ENCODE measurements at regions not wholly inside any gene's neighbourhood (a gene's known extent, or its start where the extent isn't known, plus 50 kb on each side); places are given as distances from the start of the nearest gene placed in this dataset.
A peak's percentile ranks its signal among the peaks of the same experiment; 100 is the strongest.
"Not testable (repeated sequence)": the region's sequence is repeated elsewhere in the genome, so short reads cannot be mapped to it uniquely, and the experiment has no call there.

GRCh38 chr2:222760301-222760897, 88.9 kb downstream of the MOGAT1 start:
- DNase-seq (ENCODE audit: low spot score), result no peak
- intact Hi-C loops (cut with DNase I), result no loop called here

- intact Hi-C loops (cut with DNase I), result no loop called here
- no peak for DNase-seq (ENCODE audit: low spot score)
Observed at GRCh38 chr2:222761888-222762287, 90.4 kb downstream of the MOGAT1 start.

GRCh38 chr2:222762342-222762741, 90.9 kb downstream of the MOGAT1 start:
- no peak for DNase-seq (ENCODE audit: low spot score)
- intact Hi-C loops (cut with DNase I), result no loop called here

- not testable (repeated sequence) for DNase-seq (ENCODE audit: low spot score)
Observed at GRCh38 chr2:222765883-222766282, 94.4 kb downstream of the MOGAT1 start.

GRCh38 chr2:222768019-222768418, 92.8 kb upstream of the ACSL3 start:
- DNase-seq (ENCODE audit: low spot score); intact Hi-C loops (cut with DNase I): not testable (repeated sequence)

More at GRCh38 chr2:222765883-222766282, 94.4 kb downstream of the MOGAT1 start:
- intact Hi-C loops (cut with DNase I), result not testable (repeated sequence)

GRCh38 chr2:222769446-222769845, 91.4 kb upstream of the ACSL3 start:
- intact Hi-C loops (cut with DNase I), result no loop called here
- DNase-seq (ENCODE audit: low spot score), result no peak

GRCh38 chr2:222769941-222770340, 90.9 kb upstream of the ACSL3 start:
- intact Hi-C loops (cut with DNase I), result no loop called here
- no peak for DNase-seq (ENCODE audit: low spot score)

- no peak for DNase-seq (ENCODE audit: low spot score)
- intact Hi-C loops (cut with DNase I), result no loop called here
Observed at GRCh38 chr2:222771832-222772231, 89.0 kb upstream of the ACSL3 start.

GRCh38 chr2:222774941-222775340, 85.9 kb upstream of the ACSL3 start:
- intact Hi-C loops (cut with DNase I), result no loop called here
- DNase-seq (ENCODE audit: low spot score), result no peak

- intact Hi-C loops (cut with DNase I), result no loop called here
- DNase-seq (ENCODE audit: low spot score), result no peak
Observed at GRCh38 chr2:222776792-222777191, 84.0 kb upstream of the ACSL3 start.

- intact Hi-C loops (cut with DNase I), result no loop called here
Observed at GRCh38 chr2:222778400-222778799, 82.4 kb upstream of the ACSL3 start.

GRCh38 chr2:222779145-222779832, 81.5 kb upstream of the ACSL3 start:
- intact Hi-C loops (cut with DNase I), result no loop called here
- DNase-seq (ENCODE audit: low spot score), result no peak

More at GRCh38 chr2:222778400-222778799, 82.4 kb upstream of the ACSL3 start:
- DNase-seq (ENCODE audit: low spot score), result no peak

GRCh38 chr2:222780051-222780450, 80.8 kb upstream of the ACSL3 start:
- no peak for DNase-seq (ENCODE audit: low spot score)
- intact Hi-C loops (cut with DNase I), result no loop called here

- no peak for DNase-seq (ENCODE audit: low spot score)
- intact Hi-C loops (cut with DNase I), result no loop called here
Observed at GRCh38 chr2:222782201-222782730, 78.6 kb upstream of the ACSL3 start.

- intact Hi-C loops (cut with DNase I), result no loop called here
- DNase-seq (ENCODE audit: low spot score), result no peak
Observed at GRCh38 chr2:222783592-222783991, 77.2 kb upstream of the ACSL3 start.

- intact Hi-C loops (cut with DNase I), result no loop called here
- DNase-seq (ENCODE audit: low spot score), result no peak
Observed at GRCh38 chr2:222790932-222791331, 69.9 kb upstream of the ACSL3 start.

- DNase-seq (ENCODE audit: low spot score), result peak; percentile 84
- intact Hi-C loops (cut with DNase I), result no loop called here
Observed at GRCh38 chr2:222792001-222792611, 68.7 kb upstream of the ACSL3 start.

GRCh38 chr2:222794585-222795449, 66.0 kb upstream of the ACSL3 start:
- intact Hi-C loops (cut with DNase I), result no loop called here
- DNase-seq (ENCODE audit: low spot score), result no peak

GRCh38 chr2:222795450-222796357, 65.1 kb upstream of the ACSL3 start:
- no peak for DNase-seq (ENCODE audit: low spot score)
- intact Hi-C loops (cut with DNase I), result no loop called here
